Duodenal mucosa (tissue), 2 donors: ENCODE measurements at regions not wholly inside any gene's neighbourhood (a gene's known extent, or its start where the extent isn't known, plus 50 kb on each side); places are given as distances from the start of the nearest gene placed in this dataset.

Experiments
- H3K27ac ChIP-seq: one replicate; pipeline ENCODE4 v1.7.0; 2013; ENCODE audit warnings: low read depth, low read length
- H3K27me3 ChIP-seq, 2 donors: one replicate each; pipeline ENCODE4 v1.7.0; 2013; ENCODE audit warnings: low read length in 2 of 2, control low read depth in 1 of 2; ENCODE audit not compliant: insufficient read depth in 2 of 2, control insufficient read depth in 1 of 2
- H3K36me3 ChIP-seq, 2 donors: one replicate each; pipeline ENCODE4 v1.7.0; 2013; ENCODE audit warnings: low read length in 2 of 2, control low read depth in 1 of 2; ENCODE audit not compliant: insufficient read depth in 2 of 2, control insufficient read depth in 1 of 2
- H3K4me1 ChIP-seq, 2 donors: one replicate each; pipeline ENCODE4 v1.7.0; 2013; ENCODE audit warnings: low read length in 2 of 2, control low read depth in 1 of 2; ENCODE audit not compliant: insufficient read depth in 2 of 2, control insufficient read depth in 1 of 2
- H3K4me3 ChIP-seq, 2 donors: one replicate each; pipeline ENCODE4 v1.7.0; 2013; ENCODE audit warnings: low read length in 2 of 2, low read depth in 1 of 2
- H3K9ac ChIP-seq, 2 donors: one replicate each; pipeline ENCODE4 v1.7.0; 2013; ENCODE audit warnings: low read length in 2 of 2, low read depth in 1 of 2
- H3K9me3 ChIP-seq, 2 donors: one replicate each; pipeline ENCODE4 v1.7.0; 2013; ENCODE audit warnings: low read length in 2 of 2, control low read depth in 1 of 2; ENCODE audit not compliant: control insufficient read depth in 1 of 2

- Histone ChIP-seq H3K9me3 (peaks cover 0 to 3% of the 10 kb centered on the region in 2 donors), H3K4me3 (no peak overlapping the region), H3K27me3 (no peaks in the 10 kb centered on the region), H3K9ac (no peak overlapping the region), H3K27ac (no peak overlapping the region), H3K36me3 (no peaks in the 10 kb centered on the region), H3K4me1 (no peaks in the 10 kb centered on the region)
These were observed 157.5 kb downstream of the PAX1 start for GRCh38 chr20:21862956-21863355.

- H3K27me3 ChIP-seq = no peaks in the 10 kb centered on the region
- H3K9me3 ChIP-seq = peaks cover 0 to 3% of the 10 kb centered on the region in 2 donors
- no peak overlapping the region for H3K4me3 ChIP-seq
- H3K27ac ChIP-seq = no peak overlapping the region
- H3K36me3 ChIP-seq = no peaks in the 10 kb centered on the region
- no peaks in the 10 kb centered on the region for H3K4me1 ChIP-seq
- H3K9ac ChIP-seq = no peak overlapping the region
These were observed 156.9 kb downstream of the PAX1 start for GRCh38 chr20:21862259-21862946.

GRCh38 chr20:21840991-21841390 is 135.5 kb downstream of the PAX1 start:
- Histone ChIP-seq H3K4me3 (no peak overlapping the region), H3K27ac (no peak overlapping the region), H3K9ac (no peak overlapping the region), H3K9me3 (no peaks in the 10 kb centered on the region), H3K36me3 (no peaks in the 10 kb centered on the region), H3K27me3 (no peaks in the 10 kb centered on the region), H3K4me1 (no peaks in the 10 kb centered on the region)

GRCh38 chr20:21839982-21840381 is 134.5 kb downstream of the PAX1 start:
- Histone ChIP-seq H3K27me3 (no peaks in the 10 kb centered on the region), H3K4me3 (no peak overlapping the region), H3K27ac (no peak overlapping the region), H3K36me3 (no peaks in the 10 kb centered on the region), H3K4me1 (no peaks in the 10 kb centered on the region), H3K9me3 (no peaks in the 10 kb centered on the region), H3K9ac (no peak overlapping the region)

GRCh38 chr20:21836346-21836745 is 130.9 kb downstream of the PAX1 start:
- no peak overlapping the region for H3K4me3 ChIP-seq
- H3K9ac ChIP-seq = no peak overlapping the region
- no peaks in the 10 kb centered on the region for H3K36me3 ChIP-seq
- no peaks in the 10 kb centered on the region for H3K4me1 ChIP-seq
- no peaks in the 10 kb centered on the region for H3K9me3 ChIP-seq
- H3K27me3 ChIP-seq = no peaks in the 10 kb centered on the region
- H3K27ac ChIP-seq = no peak overlapping the region

GRCh38 chr20:21835042-21835441 is 129.6 kb downstream of the PAX1 start:
- Histone ChIP-seq H3K9ac (no peak overlapping the region), H3K27me3 (no peaks in the 10 kb centered on the region), H3K36me3 (no peaks in the 10 kb centered on the region), H3K27ac (no peak overlapping the region), H3K4me1 (no peaks in the 10 kb centered on the region), H3K9me3 (no peaks in the 10 kb centered on the region), H3K4me3 (no peak overlapping the region)

- no peaks in the 10 kb centered on the region for H3K36me3 ChIP-seq
- H3K27ac ChIP-seq = no peak overlapping the region
- H3K9ac ChIP-seq = no peak overlapping the region
- H3K4me1 ChIP-seq = no peaks in the 10 kb centered on the region
- H3K9me3 ChIP-seq = no peaks in the 10 kb centered on the region
- H3K27me3 ChIP-seq = no peaks in the 10 kb centered on the region
- no peak overlapping the region for H3K4me3 ChIP-seq
These were observed 127.2 kb downstream of the PAX1 start for GRCh38 chr20:21832442-21833385.

- no peaks in the 10 kb centered on the region for H3K9me3 ChIP-seq
- H3K4me1 ChIP-seq = no peaks in the 10 kb centered on the region
- no peak overlapping the region for H3K27ac ChIP-seq
- no peaks in the 10 kb centered on the region for H3K27me3 ChIP-seq
- H3K4me3 ChIP-seq = no peak overlapping the region
- H3K9ac ChIP-seq = no peak overlapping the region
- no peaks in the 10 kb centered on the region for H3K36me3 ChIP-seq
These were observed 121.5 kb downstream of the PAX1 start for GRCh38 chr20:21826976-21827375.

- Histone ChIP-seq H3K4me3 (no peak overlapping the region), H3K36me3 (no peaks in the 10 kb centered on the region), H3K27me3 (no peaks in the 10 kb centered on the region), H3K4me1 (no peaks in the 10 kb centered on the region), H3K9me3 (no peaks in the 10 kb centered on the region), H3K27ac (no peak overlapping the region), H3K9ac (no peak overlapping the region)
These were observed 115.9 kb downstream of the PAX1 start for GRCh38 chr20:21821358-21821757.

GRCh38 chr20:21820688-21821087 is 115.2 kb downstream of the PAX1 start:
- H3K9me3 ChIP-seq = no peaks in the 10 kb centered on the region
- no peaks in the 10 kb centered on the region for H3K4me1 ChIP-seq
- no peak overlapping the region for H3K4me3 ChIP-seq
- no peak overlapping the region for H3K27ac ChIP-seq
- H3K9ac ChIP-seq = no peak overlapping the region
- H3K27me3 ChIP-seq = no peaks in the 10 kb centered on the region
- H3K36me3 ChIP-seq = no peaks in the 10 kb centered on the region
